HEK293T (cell line): ENCODE measurements at regions not wholly inside any gene's neighbourhood (a gene's known extent, or its start where the extent isn't known, plus 50 kb on each side); places are given as distances from the start of the nearest gene placed in this dataset.

ENCODE experiments used
- ARNT ChIP-seq: fragments of 450-650 bp; IDR thresholded peaks from 2 replicates; pipeline ENCODE4 v1.6.1; 2017; ENCODE audit warnings: mild to moderate bottlenecking
- BHLHE40 ChIP-seq: fragments of 450-650 bp; IDR thresholded peaks from 2 replicates; pipeline ENCODE4 v1.6.1; 2016; ENCODE audit warnings: mild to moderate bottlenecking, moderate library complexity, borderline replicate concordance
- ELF4 ChIP-seq: fragments of 450-650 bp; IDR thresholded peaks from 2 replicates; pipeline ENCODE4 v1.6.1; 2017; ENCODE audit warnings: antibody characterized with exemption
- FOXK2 ChIP-seq: fragments of 450-650 bp; IDR thresholded peaks from 2 replicates; pipeline ENCODE4 v1.6.1; 2016; ENCODE audit warnings: mild to moderate bottlenecking
- FOXM1 ChIP-seq: fragments of 450-650 bp; IDR thresholded peaks from 2 replicates; pipeline ENCODE4 v1.6.1; 2017; ENCODE audit warnings: mild to moderate bottlenecking, borderline replicate concordance
- L3MBTL2 ChIP-seq: fragments of 450-650 bp; conservative IDR thresholded peaks from 2 replicates; pipeline ENCODE4 v1.6.1; 2016; ENCODE audit warnings: mild to moderate bottlenecking
- LEF1 ChIP-seq: fragments of 450-650 bp; IDR thresholded peaks from 2 replicates; pipeline ENCODE4 v1.6.1; 2017; ENCODE audit warnings: mild to moderate bottlenecking, borderline replicate concordance
- NFRKB ChIP-seq: fragments of 450-650 bp; IDR thresholded peaks from 2 replicates; pipeline ENCODE4 v1.6.1; 2016; ENCODE audit warnings: mild to moderate bottlenecking, moderate library complexity
- PKNOX1 ChIP-seq: fragments of 450-650 bp; IDR thresholded peaks from 2 replicates; pipeline ENCODE4 v1.6.1; 2016
- SP1 ChIP-seq: fragments of 450-650 bp; IDR thresholded peaks from 2 replicates; pipeline ENCODE4 v1.6.1; 2017
- SUZ12 ChIP-seq: fragments of 450-650 bp; IDR thresholded peaks from 2 replicates; pipeline ENCODE4 v1.6.1; 2016; ENCODE audit warnings: mild to moderate bottlenecking
- TARDBP ChIP-seq: fragments of 450-650 bp; IDR thresholded peaks from 2 replicates; pipeline ENCODE4 v1.6.1; 2016
- ZNF384 ChIP-seq: fragments of 450-650 bp; IDR thresholded peaks from 2 replicates; pipeline ENCODE4 v1.6.1; 2016

DNA sequence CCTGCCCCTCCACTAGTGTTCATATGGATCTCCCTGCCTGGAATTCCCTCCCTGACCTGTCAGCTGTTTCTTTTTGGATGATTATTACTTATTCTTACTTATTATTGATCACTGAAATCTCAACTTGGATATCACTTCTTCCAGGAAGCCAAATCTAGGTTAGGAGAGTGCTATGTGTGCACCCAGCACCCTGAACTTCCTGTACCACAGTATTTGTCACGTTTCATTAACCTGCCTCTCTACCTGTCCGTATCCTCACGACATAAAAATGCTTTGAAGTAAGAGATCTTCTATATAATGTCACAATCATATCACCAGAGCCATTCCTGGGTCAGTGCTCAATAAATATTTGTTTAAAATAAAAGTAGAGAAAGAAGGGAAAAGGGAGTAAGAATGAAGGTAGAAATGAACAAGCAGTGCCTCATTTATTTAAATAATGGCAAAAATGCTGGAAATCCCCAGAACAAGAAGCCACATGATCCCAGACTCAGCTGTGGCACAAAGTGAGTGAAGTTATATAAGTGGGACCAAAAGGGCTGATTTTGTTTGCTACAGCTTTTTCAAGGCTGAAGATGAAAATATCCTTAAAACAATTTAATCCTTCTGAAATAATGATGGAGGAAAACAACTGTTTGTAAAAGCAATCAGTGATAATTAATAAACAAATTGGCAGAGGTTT lies 88.0 kb upstream of the MANEA start:
- TF ChIP-seq LEF1 (no peak), ELF4 (no peak), TARDBP (no peak), BHLHE40 (no peak), NFRKB (no peak), L3MBTL2 (no peak), FOXK2 (no peak), SUZ12 (no peak), FOXM1 (no peak), PKNOX1 (no peak), ZNF384 (no peak), ARNT (no peak), SP1 (no peak)
